GM12864 (cell line): ENCODE measurements at regions not wholly inside any gene's neighbourhood (a gene's known extent, or its start where the extent isn't known, plus 50 kb on each side); places are given as distances from the start of the nearest gene placed in this dataset.
"Not testable (repeated sequence)": the region's sequence is repeated elsewhere in the genome, so short reads cannot be mapped to it uniquely, and the experiment has no call there.

Experiments used
- DNase-seq: peaks from one replicate; pipeline ENCODE4 v3.0.0-alpha.2; 2011; ENCODE audit warnings: low read depth
- H3K4me3 ChIP-seq: 2 replicates; pipeline ENCODE4 v1.5.1; 2011; ENCODE audit warnings: mild to moderate bottlenecking, low read depth, low read length, control low read depth
- CTCF ChIP-seq: IDR thresholded peaks from 2 replicates; pipeline ENCODE4 v1.5.1; 2011; ENCODE audit warnings: low read depth, mild to moderate bottlenecking, moderate library complexity, low read length, control low read depth, inconsistent platforms; ENCODE audit errors: missing control alignments

- no peak for DNase-seq
- H3K4me3 ChIP-seq = no peak overlapping the region
- TF ChIP-seq CTCF = no peak
Measured at GRCh38 chr12:131573631-131574394, 137.1 kb upstream of the SFSWAP start.

- no peak for TF ChIP-seq CTCF
- no peak overlapping the region for H3K4me3 ChIP-seq
- DNase-seq = no peak
Measured at GRCh38 chr12:131574395-131574771, 136.5 kb upstream of the SFSWAP start.

GRCh38 chr12:131575371-131575770 is 135.5 kb upstream of the SFSWAP start:
- DNase-seq = no peak
- TF ChIP-seq CTCF = no peak
- no peak overlapping the region for H3K4me3 ChIP-seq

- not testable (repeated sequence) for H3K4me3 ChIP-seq, DNase-seq
Measured at GRCh38 chr12:131576734-131577133, 134.2 kb upstream of the SFSWAP start.

- no peak overlapping the region for H3K4me3 ChIP-seq
- TF ChIP-seq CTCF = no peak
- DNase-seq = no peak
Measured at GRCh38 chr12:131577766-131578165, 133.1 kb upstream of the SFSWAP start.

- no peak for TF ChIP-seq CTCF
- no peak for DNase-seq
- no peak overlapping the region for H3K4me3 ChIP-seq
Measured at GRCh38 chr12:131578828-131579470, 131.9 kb upstream of the SFSWAP start.

- no peak for TF ChIP-seq CTCF
- DNase-seq = no peak
- H3K4me3 ChIP-seq = no peak overlapping the region
Measured at GRCh38 chr12:131583090-131583712, 127.7 kb upstream of the SFSWAP start.
